ENCODE measurements at regions not wholly inside any gene's neighbourhood (a gene's known extent, or its start where the extent isn't known, plus 50 kb on each side); places are given as distances from the start of the nearest gene placed in this dataset.
A peak's percentile ranks its signal among the peaks of the same experiment; 100 is the strongest.
"Not testable (repeated sequence)": the region's sequence is repeated elsewhere in the genome, so short reads cannot be mapped to it uniquely, and the experiment has no call there.

- ATAC-seq (no peak), DNase-seq (no peak)
- Histone ChIP-seq H3K36me3 (ENCODE audit: low read depth) (no peaks in the 10 kb centered on the region), H3K4me1 (ENCODE audit: low read depth) (no peaks in the 10 kb centered on the region), H3K4me3 (no peak overlapping the region), H3K9me3 (no peaks in the 10 kb centered on the region)
- intact Hi-C loops (cut with DNase I, micrococcal nuclease), result no loop called here
- TF ChIP-seq CTCF (IDR thresholded peaks at IDR 0.05), result no peak
Measured at GRCh38 chr18:65215865-65216466, 534.8 kb upstream of the CDH7 start.

- H3K4me1 ChIP-seq (ENCODE audit: low read depth), result no peaks in the 10 kb centered on the region
- DNase-seq (no peak), ATAC-seq (no peak)
- intact Hi-C loops (cut with DNase I, micrococcal nuclease), result no loop called here
- H3K36me3 ChIP-seq (ENCODE audit: low read depth), result no peaks in the 10 kb centered on the region
- no peak overlapping the region for H3K4me3 ChIP-seq
- H3K9me3 ChIP-seq, result no peaks in the 10 kb centered on the region
- TF ChIP-seq CTCF (IDR thresholded peaks at IDR 0.05), result no peak
Measured at GRCh38 chr18:65214456-65214855, 536.4 kb upstream of the CDH7 start.

GRCh38 chr18:65206551-65207260 lies 544.1 kb upstream of the CDH7 start:
- H3K4me1 ChIP-seq (ENCODE audit: low read depth), result no peaks in the 10 kb centered on the region
- TF ChIP-seq CTCF (IDR thresholded peaks at IDR 0.05), result no peak
- DNase-seq (peak in 1 of 3 donors; percentile 39), ATAC-seq (no peak)
- H3K36me3 ChIP-seq (ENCODE audit: low read depth), result no peaks in the 10 kb centered on the region
- H3K4me3 ChIP-seq, result no peak overlapping the region
- no peaks in the 10 kb centered on the region for H3K9me3 ChIP-seq
- intact Hi-C loops (cut with DNase I, micrococcal nuclease), result no loop called here

GRCh38 chr18:65202091-65202490 lies 548.7 kb upstream of the CDH7 start:
- intact Hi-C loops (cut with DNase I, micrococcal nuclease), result no loop called here
- DNase-seq, result no peak
- Histone ChIP-seq H3K9me3 (no peaks in the 10 kb centered on the region), H3K36me3 (ENCODE audit: low read depth) (no peaks in the 10 kb centered on the region), H3K4me1 (ENCODE audit: low read depth) (no peaks in the 10 kb centered on the region), H3K4me3 (no peak overlapping the region)
- ATAC-seq, result no peak
- TF ChIP-seq CTCF (IDR thresholded peaks at IDR 0.05), result no peak

GRCh38 chr18:65175681-65176080 lies 575.1 kb upstream of the CDH7 start:
- Histone ChIP-seq H3K4me1 (ENCODE audit: low read depth) (no peaks in the 10 kb centered on the region), H3K36me3 (ENCODE audit: low read depth) (no peaks in the 10 kb centered on the region), H3K4me3 (no peak overlapping the region), H3K9me3 (peaks cover 5% of the 10 kb centered on the region)
- ATAC-seq (no peak), DNase-seq (no peak)
- intact Hi-C loops (cut with DNase I, micrococcal nuclease), result no loop called here
- TF ChIP-seq CTCF (IDR thresholded peaks at IDR 0.05), result no peak

GRCh38 chr18:65162086-65162485 lies 588.7 kb upstream of the CDH7 start:
- H3K36me3 ChIP-seq (ENCODE audit: low read depth); intact Hi-C loops (cut with DNase I, micrococcal nuclease); H3K4me3 ChIP-seq; ATAC-seq; H3K9me3 ChIP-seq; DNase-seq; H3K4me1 ChIP-seq (ENCODE audit: low read depth): not testable (repeated sequence)

All from mucosa of descending colon (tissue), 3 donors.